Spinal cord (tissue), 9 donors: ENCODE measurements at regions not wholly inside any gene's neighbourhood (a gene's known extent, or its start where the extent isn't known, plus 50 kb on each side); places are given as distances from the start of the nearest gene placed in this dataset.

Experiments used
- DNase-seq, 6 donors: peaks; one replicate each; pipeline versions ENCODE4 v3.0.0 to v3.0.0-alpha.2; 2013 to 2015; ENCODE audit warnings: low spot score in 6 of 6, low read depth in 4 of 6
- H3K27ac ChIP-seq: one replicate; pipeline ENCODE4 v1.5.1; 2013; ENCODE audit warnings: low read depth, low read length, control low read depth
- H3K27me3 ChIP-seq: one replicate; pipeline ENCODE4 v1.6.1; 2013; ENCODE audit warnings: low read length; ENCODE audit not compliant: control insufficient read depth, insufficient read depth
- H3K36me3 ChIP-seq: one replicate; pipeline ENCODE4 v1.6.1; 2013; ENCODE audit warnings: low read length; ENCODE audit not compliant: control insufficient read depth, insufficient read depth
- H3K4me1 ChIP-seq: one replicate; pipeline ENCODE4 v1.6.1; 2013; ENCODE audit warnings: low read length; ENCODE audit not compliant: control insufficient read depth, insufficient read depth
- H3K4me3 ChIP-seq: one replicate; pipeline ENCODE4 v1.5.1; 2013; ENCODE audit warnings: low read depth, low read length, control low read depth
- H3K9me3 ChIP-seq: one replicate; pipeline ENCODE4 v1.6.1; 2013; ENCODE audit warnings: low read length; ENCODE audit not compliant: control insufficient read depth, insufficient read depth
- WGBS: methylation state at CpG from one replicate; pipeline ENCODE4 v1.1.5; 2013; ENCODE audit warnings: missing lambda C conversion rate; ENCODE audit not compliant: insufficient coverage; 5-methylcytosine and 5-hydroxymethylcytosine counted together
- donor health status: healthy.

GRCh38 chr13:44236801-44237207, 136.8 kb upstream of the SERP2 start:
- Histone ChIP-seq H3K4me1 (peaks cover 3% of the 10 kb centered on the region), H3K27me3 (no peaks in the 10 kb centered on the region), H3K27ac (peak overlapping the region; percentile 12), H3K36me3 (no peaks in the 10 kb centered on the region), H3K9me3 (no peaks in the 10 kb centered on the region), H3K4me3 (no peak overlapping the region)
- DNase-seq = no peak
- WGBS = 67% methylated on average over 4 of the region's 5 CpGs

- no peaks in the 10 kb centered on the region for H3K9me3 ChIP-seq
- H3K4me1 ChIP-seq = peaks cover under 1% of the 10 kb centered on the region
- WGBS = 40% methylated on average over 1 of the region's 4 CpGs
- H3K36me3 ChIP-seq = no peaks in the 10 kb centered on the region
- peak overlapping the region; percentile 12 for H3K27ac ChIP-seq
- peak in 1 of 6 donors; percentile 60 for DNase-seq
- no peak overlapping the region for H3K4me3 ChIP-seq
- H3K27me3 ChIP-seq = no peaks in the 10 kb centered on the region
Observed at GRCh38 chr13:44237276-44237767, 136.3 kb upstream of the SERP2 start.

GRCh38 chr13:44237881-44238421, 135.7 kb upstream of the SERP2 start:
- 89% methylated on average over 3 of the region's 4 CpGs for WGBS
- no peak for DNase-seq
- H3K27me3 ChIP-seq = no peaks in the 10 kb centered on the region
- no peaks in the 10 kb centered on the region for H3K9me3 ChIP-seq
- H3K4me1 ChIP-seq = no peaks in the 10 kb centered on the region
- peak overlapping the region; percentile 12 for H3K27ac ChIP-seq
- H3K4me3 ChIP-seq = no peak overlapping the region
- H3K36me3 ChIP-seq = no peaks in the 10 kb centered on the region

DNA sequence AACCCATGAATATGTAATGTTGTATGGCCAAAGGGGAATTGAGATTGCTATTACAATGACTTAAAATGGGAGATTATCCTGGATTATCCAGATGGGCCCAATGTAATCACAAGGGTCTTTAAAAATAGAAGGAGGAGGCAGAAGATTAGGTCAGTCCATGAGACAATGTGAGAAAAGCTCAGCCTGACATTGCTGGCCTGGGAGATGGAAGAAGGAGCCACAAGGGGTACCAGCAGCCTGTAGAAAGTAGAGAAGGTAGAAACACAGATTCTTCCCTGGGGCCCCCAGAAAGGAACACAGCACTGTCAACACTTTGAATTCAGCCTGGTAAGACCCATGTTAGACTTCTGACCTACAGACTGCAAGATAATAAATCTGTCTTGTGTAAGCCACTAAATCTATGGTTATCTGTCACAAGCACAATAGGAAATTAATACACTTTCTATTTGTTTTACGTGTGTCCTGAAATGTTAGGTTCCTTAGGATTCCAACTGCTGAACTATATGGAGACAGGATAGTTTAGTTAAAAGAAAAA, 132.9 kb upstream of the SERP2 start:
- DNase-seq = no peak
- Histone ChIP-seq H3K36me3 (no peaks in the 10 kb centered on the region), H3K9me3 (no peaks in the 10 kb centered on the region), H3K27ac (no peak overlapping the region), H3K4me1 (peaks cover 9% of the 10 kb centered on the region), H3K4me3 (no peak overlapping the region), H3K27me3 (no peaks in the 10 kb centered on the region)
- WGBS = no CpG with 5 or more reads among the region's 1 CpG

DNA sequence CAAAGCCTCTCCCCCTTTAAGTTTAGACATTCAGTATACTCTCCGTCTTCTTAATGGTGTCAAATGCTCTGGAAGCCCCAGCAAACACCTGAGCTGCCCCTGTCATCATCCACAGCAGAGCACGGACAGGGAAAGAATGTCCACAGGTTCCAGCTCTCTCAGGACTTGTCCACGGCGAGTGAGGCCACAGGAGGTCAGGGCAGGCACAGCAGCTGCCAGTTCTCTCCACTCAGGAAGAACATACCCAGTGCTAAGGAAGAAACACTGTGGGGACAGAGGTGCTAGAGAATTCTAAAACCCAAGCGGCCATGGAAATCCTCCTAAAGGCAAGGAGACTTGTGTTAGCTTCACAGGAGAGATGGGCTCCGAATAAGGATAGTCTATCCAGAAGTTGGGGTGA, 132.0 kb upstream of the SERP2 start:
- Histone ChIP-seq H3K27me3 (no peaks in the 10 kb centered on the region), H3K4me3 (no peak overlapping the region), H3K9me3 (no peaks in the 10 kb centered on the region), H3K27ac (no peak overlapping the region), H3K36me3 (no peaks in the 10 kb centered on the region), H3K4me1 (peaks cover 9% of the 10 kb centered on the region)
- 90% methylated on average over 6 of the region's 6 CpGs for WGBS
- DNase-seq = no peak

- H3K9me3 ChIP-seq = no peaks in the 10 kb centered on the region
- no peaks in the 10 kb centered on the region for H3K27me3 ChIP-seq
- peaks cover 9% of the 10 kb centered on the region for H3K4me1 ChIP-seq
- no peak for DNase-seq
- peak overlapping the region; percentile 48 for H3K27ac ChIP-seq
- no peak overlapping the region for H3K4me3 ChIP-seq
- no peaks in the 10 kb centered on the region for H3K36me3 ChIP-seq
- 89% methylated on average over 3 of the region's 3 CpGs for WGBS
Observed at GRCh38 chr13:44242766-44243165, 130.9 kb upstream of the SERP2 start.

GRCh38 chr13:44243198-44243857, 130.3 kb upstream of the SERP2 start:
- WGBS = 60% methylated on average over 6 of the region's 11 CpGs
- Histone ChIP-seq H3K27me3 (no peaks in the 10 kb centered on the region), H3K9me3 (no peaks in the 10 kb centered on the region), H3K4me3 (no peak overlapping the region), H3K4me1 (peaks cover 9% of the 10 kb centered on the region), H3K27ac (peak overlapping the region; percentile 48), H3K36me3 (no peaks in the 10 kb centered on the region)
- DNase-seq = peak in 1 of 6 donors; percentile 48

DNA sequence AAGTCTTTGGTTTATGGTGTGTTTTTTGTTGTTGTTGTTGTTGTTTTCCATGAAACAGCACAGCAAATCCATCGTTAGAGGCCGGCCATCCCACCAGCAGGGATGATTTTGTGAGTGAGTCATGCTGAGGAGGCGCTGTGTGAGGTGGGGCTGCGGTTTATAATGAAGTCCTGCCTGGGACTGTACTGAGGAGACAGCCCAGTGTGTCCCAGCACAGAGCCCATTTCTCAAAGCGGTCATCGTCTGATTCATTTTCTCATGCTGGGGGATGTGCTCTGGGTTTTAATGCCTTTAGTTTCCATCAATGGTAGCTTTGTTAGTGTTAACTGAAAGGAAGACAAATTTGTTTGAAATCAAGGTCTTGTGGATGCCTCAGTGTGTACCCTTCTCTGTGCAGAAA, 129.3 kb upstream of the SERP2 start:
- WGBS = 56% methylated on average over 5 of the region's 6 CpGs
- Histone ChIP-seq H3K36me3 (no peaks in the 10 kb centered on the region), H3K27me3 (no peaks in the 10 kb centered on the region), H3K4me3 (no peak overlapping the region), H3K27ac (no peak overlapping the region), H3K9me3 (no peaks in the 10 kb centered on the region), H3K4me1 (peaks cover 9% of the 10 kb centered on the region)
- DNase-seq = peak in 2 of 6 donors; percentile 40 to 55

- Histone ChIP-seq H3K4me3 (no peak overlapping the region), H3K27me3 (no peaks in the 10 kb centered on the region), H3K9me3 (no peaks in the 10 kb centered on the region), H3K27ac (peak overlapping the region; percentile 68), H3K4me1 (peaks cover 3% of the 10 kb centered on the region), H3K36me3 (no peaks in the 10 kb centered on the region)
- no CpG with 5 or more reads among the region's 1 CpG for WGBS
- DNase-seq = peak in 2 of 6 donors; percentile 41 to 76
Observed at GRCh38 chr13:44249431-44249836, 124.2 kb upstream of the SERP2 start.

DNA sequence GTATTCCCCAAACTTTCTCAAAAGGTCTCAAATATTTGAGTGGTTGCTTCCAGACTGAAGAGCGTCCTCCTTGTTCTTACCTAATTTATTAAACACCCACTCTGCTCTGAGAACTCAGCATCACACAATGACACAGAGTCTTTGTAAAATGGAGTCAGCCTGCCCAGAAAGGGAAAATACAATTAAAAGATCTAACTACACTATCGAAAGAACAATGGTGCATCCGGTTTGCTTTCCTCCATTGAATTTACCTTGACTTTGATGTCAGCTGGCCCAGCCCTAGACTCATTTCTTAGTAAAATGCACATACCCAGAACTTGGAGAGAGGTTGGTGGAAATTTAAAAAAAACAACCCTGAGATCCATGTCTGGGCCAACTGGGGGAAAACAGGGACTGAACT, 120.7 kb upstream of the SERP2 start:
- H3K9me3 ChIP-seq = no peaks in the 10 kb centered on the region
- no peak for DNase-seq
- WGBS = no CpG with 5 or more reads among the region's 3 CpGs
- peaks cover 6% of the 10 kb centered on the region for H3K4me1 ChIP-seq
- H3K27ac ChIP-seq = no peak overlapping the region
- H3K27me3 ChIP-seq = no peaks in the 10 kb centered on the region
- H3K36me3 ChIP-seq = no peaks in the 10 kb centered on the region
- H3K4me3 ChIP-seq = no peak overlapping the region
